ENCODE measurements at regions not wholly inside any gene's neighbourhood (a gene's known extent, or its start where the extent isn't known, plus 50 kb on each side); places are given as distances from the start of the nearest gene placed in this dataset.
"Not testable (repeated sequence)": the region's sequence is repeated elsewhere in the genome, so short reads cannot be mapped to it uniquely, and the experiment has no call there.

GRCh38 chr5:169531631-169532030, 51.9 kb upstream of the SPDL1 start:
- intact Hi-C loops (cut with DNase I, micrococcal nuclease) = no loop called here
- ATAC-seq (no peak), DNase-seq (no peak)

DNA sequence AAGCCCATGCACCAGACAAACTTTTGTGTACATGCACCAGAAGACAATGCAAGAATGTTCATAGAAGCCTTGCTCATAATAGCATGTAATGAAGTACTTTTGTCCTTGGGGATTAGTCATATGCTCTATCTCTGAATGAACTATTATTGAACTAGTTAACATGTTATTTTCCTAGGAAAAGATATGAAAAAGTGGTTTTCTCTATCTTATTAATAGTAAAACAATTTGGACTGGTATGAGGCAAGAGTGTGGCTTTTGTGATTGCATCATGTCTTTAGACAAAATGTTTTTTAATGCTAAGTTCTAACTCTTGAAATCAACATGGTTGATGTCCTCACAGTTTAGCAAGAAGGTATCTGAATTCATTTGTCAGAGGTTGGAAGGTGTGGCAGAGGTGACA, 55.7 kb upstream of the SPDL1 start:
- ATAC-seq (no peak), DNase-seq (no peak)
- intact Hi-C loops (cut with DNase I, micrococcal nuclease) = no loop called here

GRCh38 chr5:169527066-169527465, 56.5 kb upstream of the SPDL1 start:
- intact Hi-C loops (cut with DNase I, micrococcal nuclease) = no loop called here
- ATAC-seq (no peak), DNase-seq (no peak)

- ATAC-seq (no peak), DNase-seq (no peak)
- intact Hi-C loops (cut with DNase I, micrococcal nuclease) = no loop called here
These were observed 60.7 kb upstream of the SPDL1 start for GRCh38 chr5:169522851-169523250.

DNA sequence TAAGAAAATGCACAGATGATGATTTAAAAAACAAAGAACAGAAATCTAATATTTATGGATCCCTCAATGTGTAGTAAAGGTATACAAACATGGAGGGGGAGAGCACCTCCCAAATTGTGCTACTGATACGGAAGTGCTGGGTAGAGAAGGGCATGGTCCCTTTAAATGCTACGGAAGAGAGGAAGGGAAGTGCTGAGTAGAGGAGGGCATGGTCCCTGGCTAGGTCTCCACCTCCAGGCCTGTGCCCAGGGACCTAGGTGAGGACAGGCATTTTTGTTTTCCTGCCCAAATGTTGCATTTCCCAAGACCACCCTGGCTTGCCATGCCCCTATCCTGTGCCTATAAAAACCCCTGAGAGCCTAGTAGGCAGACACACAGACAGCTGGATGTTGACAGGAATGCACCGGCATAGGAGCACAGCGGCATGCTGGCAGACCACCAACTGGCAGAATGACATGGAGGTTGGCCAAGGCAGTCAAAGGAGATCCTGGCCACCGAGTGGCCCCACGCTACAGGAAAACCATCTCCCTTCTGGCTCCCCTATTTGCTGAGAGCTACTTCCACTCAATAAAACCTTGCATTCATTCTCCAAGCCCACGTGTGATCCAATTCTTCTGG, 62.1 kb upstream of the SPDL1 start:
- intact Hi-C loops (cut with DNase I, micrococcal nuclease) = no loop called here
- no peak for DNase-seq
- ATAC-seq = no peak

GRCh38 chr5:169519358-169519757, 64.2 kb upstream of the SPDL1 start:
- ATAC-seq = no peak
- no peak for DNase-seq
- intact Hi-C loops (cut with DNase I, micrococcal nuclease) = no loop called here

- intact Hi-C loops (cut with DNase I, micrococcal nuclease) = not testable (repeated sequence)
These were observed 64.8 kb upstream of the SPDL1 start for GRCh38 chr5:169518779-169519178.

GRCh38 chr5:169512385-169512784, 71.2 kb upstream of the SPDL1 start:
- no peak for DNase-seq
- intact Hi-C loops (cut with DNase I, micrococcal nuclease) = no loop called here
- ATAC-seq = no peak

More at GRCh38 chr5:169518779-169519178, 64.8 kb upstream of the SPDL1 start:
- not testable (repeated sequence) for DNase-seq, ATAC-seq

- intact Hi-C loops (cut with DNase I, micrococcal nuclease) = no loop called here
- DNase-seq (no peak), ATAC-seq (no peak)
These were observed 71.9 kb upstream of the SPDL1 start for GRCh38 chr5:169511708-169512107.

DNA sequence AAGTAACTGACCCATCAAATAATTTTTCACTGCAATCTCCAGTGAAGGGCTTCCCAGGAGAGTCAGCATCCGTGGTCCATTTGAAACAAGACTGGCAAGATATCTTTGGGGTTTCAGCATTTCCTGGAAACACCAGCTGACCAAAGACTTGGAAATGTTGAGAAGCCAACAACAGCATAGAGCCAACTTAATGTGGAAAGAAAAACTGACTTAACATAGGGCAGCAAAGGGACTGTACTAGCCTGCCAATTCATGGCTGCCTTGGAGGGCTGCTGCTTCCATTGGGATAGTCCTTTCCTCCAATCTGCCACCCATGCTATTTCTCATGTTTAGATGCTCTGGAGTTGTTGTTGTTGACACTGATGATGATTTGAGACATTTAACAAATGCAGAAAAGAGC, 76.5 kb upstream of the SPDL1 start:
- no peak for ATAC-seq
- intact Hi-C loops (cut with DNase I, micrococcal nuclease) = no loop called here
- no peak for DNase-seq

DNA sequence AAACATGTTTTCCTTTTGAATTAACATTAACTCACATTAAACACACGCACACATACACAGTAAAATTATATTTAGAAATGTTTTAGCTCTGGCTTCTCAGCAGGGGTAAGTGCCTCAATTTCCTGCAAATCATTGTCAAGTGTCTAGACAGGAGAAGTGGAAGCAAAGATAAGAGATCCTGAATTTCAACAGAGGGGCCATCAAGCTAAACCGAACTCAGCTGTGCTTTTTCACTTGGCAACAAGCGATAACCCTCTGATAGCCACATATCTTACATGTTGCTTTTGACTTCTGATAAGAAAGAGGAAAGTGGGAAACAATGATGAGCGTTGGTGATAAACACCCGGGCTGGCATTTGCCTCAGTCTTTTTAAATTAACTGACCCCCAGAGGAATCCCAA, 79.7 kb upstream of the SPDL1 start:
- DNase-seq (no peak), ATAC-seq (no peak)
- intact Hi-C loops (cut with DNase I, micrococcal nuclease) = no loop called here

GRCh38 chr5:169499990-169500505, 83.5 kb upstream of the SPDL1 start:
- intact Hi-C loops (cut with DNase I, micrococcal nuclease) = no loop called here
- DNase-seq (no peak), ATAC-seq (no peak)

DNA sequence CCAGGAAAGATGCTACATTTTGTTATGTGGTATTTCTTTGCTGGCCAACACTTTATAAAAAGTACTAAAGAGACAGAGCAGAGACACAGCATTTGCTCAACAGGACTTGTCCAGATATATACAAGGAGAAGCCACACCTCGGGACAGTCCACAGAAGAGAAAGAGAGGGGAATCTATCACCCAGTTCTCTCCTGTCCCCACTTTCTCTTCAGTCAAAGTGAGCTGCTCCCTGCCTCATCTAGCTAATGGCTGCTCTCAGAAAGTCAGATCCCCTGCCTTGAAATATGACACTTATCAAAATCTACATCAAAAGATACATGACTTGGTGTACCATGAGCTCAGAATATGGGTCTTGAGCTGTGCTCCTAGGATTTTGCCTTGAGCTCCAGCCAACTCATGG, 86.7 kb upstream of the SPDL1 start:
- no peak for ATAC-seq

DNA sequence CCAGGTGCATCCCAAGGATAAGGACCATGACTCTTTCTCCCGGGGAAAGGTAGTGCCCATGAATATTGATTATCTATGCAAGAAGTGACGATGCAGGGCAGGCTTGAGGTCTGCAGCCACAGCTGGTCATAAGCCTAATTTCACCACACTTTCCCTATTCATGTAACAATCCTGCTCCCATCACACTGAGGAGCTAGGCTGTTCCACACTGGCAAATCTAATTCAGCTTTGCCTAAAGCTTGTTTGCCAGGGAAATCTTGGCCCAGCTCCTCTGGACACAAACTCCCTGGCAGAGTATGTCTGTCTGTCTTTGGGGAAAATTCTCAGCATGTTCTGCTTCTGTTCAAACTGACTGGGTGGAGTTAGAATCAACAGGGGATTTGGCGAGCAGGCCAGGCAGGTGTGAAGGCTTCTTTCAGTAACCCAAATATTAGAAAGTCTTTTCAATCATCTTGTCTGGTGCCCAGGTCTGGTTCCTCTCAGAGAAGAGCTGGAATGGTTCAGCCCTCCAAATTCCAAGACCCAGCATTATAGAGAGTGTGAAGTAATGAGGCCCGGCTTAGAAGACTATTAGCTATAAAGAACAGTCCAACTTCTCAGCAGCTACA, 88.5 kb upstream of the SPDL1 start:
- DNase-seq = peak in 1 of 2 donors; percentile 6

More for the DNA sequence above, 86.7 kb upstream of the SPDL1 start:
- intact Hi-C loops (cut with DNase I, micrococcal nuclease) = no loop called here
- no peak for DNase-seq

DNA sequence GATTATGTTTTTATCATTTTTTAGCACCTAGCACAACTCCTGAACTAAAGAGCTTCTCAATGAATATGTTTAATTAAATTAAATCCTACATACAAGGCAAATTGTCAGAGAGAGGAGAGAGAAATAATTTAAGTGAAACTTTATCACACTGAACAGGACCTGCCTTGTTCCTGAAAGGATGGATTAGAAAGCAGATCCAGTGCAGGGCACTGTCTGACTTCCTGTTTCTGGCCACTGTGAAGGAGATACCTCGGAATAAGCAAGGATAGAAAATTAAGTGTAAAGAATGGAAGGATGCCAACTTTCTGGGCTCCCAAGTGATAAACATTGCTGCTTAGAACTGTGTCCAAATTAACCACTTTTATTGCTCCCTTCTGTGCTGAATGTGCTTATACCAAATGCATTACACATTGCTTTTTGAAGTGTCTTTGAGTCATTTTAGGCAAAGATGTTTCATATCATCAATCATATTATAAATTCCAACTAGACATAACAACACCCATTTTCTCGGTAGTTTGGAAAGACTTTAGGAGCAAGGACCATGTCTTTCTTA, 89.1 kb upstream of the SPDL1 start:
- ATAC-seq = no peak
- intact Hi-C loops (cut with DNase I, micrococcal nuclease) = no loop called here
- DNase-seq = no peak

More for the DNA sequence above, 88.5 kb upstream of the SPDL1 start:
- ATAC-seq = no peak
- intact Hi-C loops (cut with DNase I, micrococcal nuclease) = no loop called here

- no peak for DNase-seq
- intact Hi-C loops (cut with DNase I, micrococcal nuclease) = no loop called here
- no peak for ATAC-seq
These were observed 109.3 kb upstream of the SPDL1 start for GRCh38 chr5:169474226-169474625.

DNA sequence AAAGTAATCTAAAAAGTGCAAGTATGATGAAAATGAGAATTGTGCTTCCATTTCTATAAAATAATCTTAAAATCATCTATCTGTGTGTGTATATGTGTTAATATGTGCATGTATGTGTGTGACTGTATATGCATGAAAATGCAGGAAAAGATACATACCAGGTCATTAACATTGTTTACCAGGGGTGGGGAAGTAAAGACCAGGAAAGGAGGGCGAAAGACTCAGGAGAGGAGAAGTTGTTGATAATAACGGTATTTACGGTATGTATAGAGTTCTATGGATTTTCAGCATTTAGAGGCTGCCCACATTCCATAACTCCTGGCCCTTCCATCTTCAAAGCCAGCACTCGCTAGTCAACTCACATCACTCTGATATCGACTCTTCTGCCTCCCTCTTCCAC, 111.0 kb upstream of the SPDL1 start:
- DNase-seq (no peak), ATAC-seq (no peak)
- intact Hi-C loops (cut with DNase I, micrococcal nuclease) = no loop called here

DNA sequence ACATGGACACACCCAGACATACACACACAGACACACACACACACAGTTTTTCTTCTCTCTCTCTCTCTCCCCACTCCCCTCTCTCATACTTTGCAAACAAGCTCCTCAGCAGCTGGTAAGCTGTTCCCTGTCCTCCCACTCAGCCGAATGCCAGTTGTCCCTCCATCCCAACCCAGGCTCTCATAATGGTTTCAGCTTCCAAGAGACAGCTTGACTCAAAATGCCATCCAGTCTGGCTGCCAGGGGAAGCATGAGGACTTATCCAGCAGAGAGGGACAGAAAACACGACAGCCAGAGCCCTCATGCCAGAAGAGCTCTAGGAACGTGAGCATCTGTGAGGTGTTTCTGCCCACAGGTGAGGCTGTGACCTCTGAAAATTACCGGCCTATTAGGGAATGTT, 112.6 kb upstream of the SPDL1 start:
- DNase-seq (no peak), ATAC-seq (no peak)
- intact Hi-C loops (cut with DNase I, micrococcal nuclease) = no loop called here

DNA sequence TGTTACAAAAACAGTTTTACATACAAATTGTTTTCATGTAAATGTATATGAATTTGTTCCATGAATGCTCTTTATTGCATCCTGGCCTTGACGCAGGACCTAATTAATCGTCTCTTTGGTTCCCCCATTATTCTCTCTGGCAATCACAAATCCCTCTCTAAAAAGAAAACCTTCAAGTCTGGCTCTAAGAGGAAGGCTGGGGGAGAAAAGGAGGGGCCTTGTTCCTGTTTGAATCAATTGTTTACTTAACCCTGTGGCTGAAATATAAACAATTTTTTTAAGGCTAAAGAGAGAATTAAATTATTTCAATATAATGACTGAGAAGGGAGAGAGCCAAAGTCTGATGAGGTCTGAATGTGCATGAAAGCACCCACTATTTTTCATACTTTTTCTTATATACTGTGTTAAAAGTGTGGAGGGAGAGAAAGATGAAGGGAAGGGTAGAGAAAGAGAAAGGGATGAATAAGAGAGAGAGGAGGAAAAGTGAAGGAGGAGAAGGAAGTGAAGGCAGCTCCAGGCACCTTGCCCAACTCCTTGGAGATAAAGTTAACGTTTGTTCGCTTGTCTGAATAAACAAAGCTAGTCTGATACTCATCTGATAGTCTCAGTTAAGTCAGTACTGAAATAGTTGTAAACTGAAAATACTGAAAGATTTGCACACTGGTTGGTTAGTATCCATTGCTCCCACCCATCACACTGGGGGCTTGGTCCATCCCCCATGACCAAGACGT, 116.4 kb upstream of the SPDL1 start:
- DNase-seq (no peak), ATAC-seq (no peak)
- intact Hi-C loops (cut with DNase I, micrococcal nuclease) = no loop called here

DNA sequence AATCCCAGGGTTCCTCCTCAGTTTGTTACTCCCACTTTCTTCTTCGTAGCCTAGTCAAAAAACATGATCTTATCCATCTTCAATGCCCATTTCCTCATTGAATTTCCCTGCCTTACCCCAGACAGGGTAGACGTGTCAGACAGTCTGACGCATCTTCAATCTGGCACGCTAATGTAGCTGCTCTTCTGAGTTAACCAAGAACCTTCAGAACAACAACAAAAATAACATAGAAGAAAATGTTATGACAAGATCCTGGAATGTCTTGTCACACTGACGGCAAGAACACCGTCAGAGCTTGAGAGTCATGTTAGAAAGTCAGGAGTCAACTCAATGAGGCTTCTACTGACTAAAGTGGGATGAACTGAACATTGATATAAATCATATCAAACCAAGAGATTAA, 122.7 kb upstream of the SPDL1 start:
- no peak for DNase-seq

More for the DNA sequence above, 122.7 kb upstream of the SPDL1 start:
- ATAC-seq = no peak
- intact Hi-C loops (cut with DNase I, micrococcal nuclease) = no loop called here

Data from left colon (tissue), 2 donors.